Trophoblast cell (in vitro differentiated cells and primary cell): ENCODE measurements at regions not wholly inside any gene's neighbourhood (a gene's known extent, or its start where the extent isn't known, plus 50 kb on each side); places are given as distances from the start of the nearest gene placed in this dataset.

Experiments
- DNase-seq, 2 donors: peaks; one replicate each; pipeline ENCODE4 v3.0.0-alpha.2; 2016
- H2AFZ ChIP-seq: 2 replicates; pipeline ENCODE4 v1.6.1; 2013; ENCODE audit warnings: low read length, moderate library complexity, mild to moderate bottlenecking; ENCODE audit not compliant: insufficient read depth, poor library complexity
- H2AK5ac ChIP-seq: 2 replicates; pipeline ENCODE4 v1.6.1; 2013; ENCODE audit warnings: mild to moderate bottlenecking, low read length
- H2BK120ac ChIP-seq: 2 replicates; pipeline ENCODE4 v1.6.1; 2013; ENCODE audit warnings: low read length, mild to moderate bottlenecking, moderate library complexity; ENCODE audit not compliant: insufficient read depth, poor library complexity
- H2BK12ac ChIP-seq: 2 replicates; pipeline ENCODE4 v1.6.1; 2013; ENCODE audit warnings: mild to moderate bottlenecking, low read length, moderate library complexity
- H2BK5ac ChIP-seq: 2 replicates; pipeline ENCODE4 v1.6.1; 2013; ENCODE audit warnings: low read length, low read depth, moderate library complexity, mild to moderate bottlenecking; ENCODE audit not compliant: poor library complexity
- H3K14ac ChIP-seq: 2 replicates; pipeline ENCODE4 v1.6.1; 2013; ENCODE audit warnings: mild to moderate bottlenecking, low read length
- H3K18ac ChIP-seq: 2 replicates; pipeline ENCODE4 v1.6.1; 2013; ENCODE audit warnings: mild to moderate bottlenecking, low read length
- H3K23ac ChIP-seq: 2 replicates; pipeline ENCODE4 v1.6.1; 2013; ENCODE audit warnings: low read length
- H3K27ac ChIP-seq: 2 replicates; pipeline ENCODE4 v1.5.1; 2013; ENCODE audit warnings: low read depth, mild to moderate bottlenecking, inconsistent platforms, low read length, moderate library complexity
- H3K27me3 ChIP-seq: 2 replicates; pipeline ENCODE4 v1.6.1; 2013; ENCODE audit warnings: inconsistent platforms, mild to moderate bottlenecking, low read length, moderate library complexity; ENCODE audit not compliant: insufficient read depth
- H3K36me3 ChIP-seq, 2 experiments: 1 replicate in 1 of 2; 2 replicates in 1 of 2; pipeline ENCODE4 v1.6.1; 2013; ENCODE audit warnings: low read length in 2 of 2, mild to moderate bottlenecking in 2 of 2, moderate library complexity in 1 of 2; ENCODE audit not compliant: insufficient read depth in 2 of 2, control insufficient read depth in 1 of 2
- H3K4ac ChIP-seq: 2 replicates; pipeline ENCODE4 v1.6.1; 2013; ENCODE audit warnings: low read depth, mild to moderate bottlenecking, low read length, moderate library complexity
- H3K4me1 ChIP-seq, 2 experiments: 1 replicate in 1 of 2; 2 replicates in 1 of 2; pipeline ENCODE4 v1.6.1; 2013; ENCODE audit warnings: low read length in 2 of 2, mild to moderate bottlenecking in 2 of 2, moderate library complexity in 1 of 2; ENCODE audit not compliant: insufficient read depth in 2 of 2, control insufficient read depth in 1 of 2
- H3K4me2 ChIP-seq: 2 replicates; pipeline ENCODE4 v1.6.1; 2013; ENCODE audit warnings: inconsistent platforms, mild to moderate bottlenecking, low read length, moderate library complexity
- H3K4me3 ChIP-seq: 2 replicates; pipeline ENCODE4 v1.5.1; 2013; ENCODE audit warnings: mild to moderate bottlenecking, low read depth, low read length, inconsistent platforms
- H3K79me1 ChIP-seq: one replicate; pipeline ENCODE4 v1.6.1; 2013; ENCODE audit warnings: low read length
- H3K79me2 ChIP-seq: 2 replicates; pipeline ENCODE4 v1.6.1; 2013; ENCODE audit warnings: low read length, mild to moderate bottlenecking; ENCODE audit not compliant: control insufficient read depth, insufficient read depth, poor library complexity
- H3K9ac ChIP-seq: 2 replicates; pipeline ENCODE4 v1.6.1; 2013; ENCODE audit warnings: mild to moderate bottlenecking, low read length
- H3K9me3 ChIP-seq: 2 replicates; pipeline ENCODE4 v1.6.1; 2013; ENCODE audit warnings: low read depth, mild to moderate bottlenecking, control low read depth, inconsistent platforms, low read length; ENCODE audit not compliant: insufficient read depth
- H4K12ac ChIP-seq: 2 replicates; pipeline ENCODE4 v1.6.1; 2013; ENCODE audit warnings: low read depth, mild to moderate bottlenecking, low read length, moderate library complexity
- H4K8ac ChIP-seq: 2 replicates; pipeline ENCODE4 v1.6.1; 2013; ENCODE audit warnings: low read depth, mild to moderate bottlenecking, low read length, moderate library complexity
- H4K91ac ChIP-seq: one replicate; pipeline ENCODE4 v1.6.1; 2013; ENCODE audit warnings: low read depth, mild to moderate bottlenecking, low read length, moderate library complexity
- whole genome bisulfite sequencing: extraction: QIAGEN DNeasy Blood & Tissue Kit; methylation state at CpG from one replicate; pipeline ENCODE4 v1.1.7; 2013; ENCODE audit warnings: missing lambda C conversion rate; ENCODE audit not compliant: insufficient read length, insufficient coverage; ENCODE audit errors: extremely low coverage; 5-methylcytosine and 5-hydroxymethylcytosine counted together

- H3K4me1 ChIP-seq: no peaks in the 10 kb centered on the region
- no peaks in the 10 kb centered on the region for H3K27me3 ChIP-seq
- H3K14ac ChIP-seq: no peak overlapping the region
- no peak overlapping the region for H2BK12ac ChIP-seq
- H3K9me3 ChIP-seq: peaks cover 34% of the 10 kb centered on the region
- WGBS: no CpG with 5 or more reads among the region's 5 CpGs
- no peak overlapping the region for H3K9ac ChIP-seq
- H2BK120ac ChIP-seq: no peak overlapping the region
- H2BK5ac ChIP-seq: no peak overlapping the region
- H4K8ac ChIP-seq: no peak overlapping the region
- no peak overlapping the region for H2AFZ ChIP-seq
- H4K12ac ChIP-seq: no peak overlapping the region
- H3K4me2 ChIP-seq: no peak overlapping the region
- no peak overlapping the region for H3K4me3 ChIP-seq
- H3K4ac ChIP-seq: no peak overlapping the region
- no peak overlapping the region for H3K23ac ChIP-seq
- H2AK5ac ChIP-seq: no peak overlapping the region
- no peak overlapping the region for H3K27ac ChIP-seq
- DNase-seq: no peak
- no peak overlapping the region for H4K91ac ChIP-seq
- H3K79me2 ChIP-seq: no peaks in the 10 kb centered on the region
- no peak overlapping the region for H3K18ac ChIP-seq
- no peaks in the 10 kb centered on the region for H3K36me3 ChIP-seq
- no peaks in the 10 kb centered on the region for H3K79me1 ChIP-seq
These were observed 72.0 kb upstream of the IGLL5 start for GRCh38 chr22:22815397-22816170.

- no peak overlapping the region for H2BK12ac ChIP-seq
- H3K14ac ChIP-seq: no peak overlapping the region
- H3K9me3 ChIP-seq: peaks cover 34% of the 10 kb centered on the region
- no peak overlapping the region for H3K4me2 ChIP-seq
- H3K23ac ChIP-seq: no peak overlapping the region
- H3K4ac ChIP-seq: no peak overlapping the region
- H2AFZ ChIP-seq: no peak overlapping the region
- H3K9ac ChIP-seq: no peak overlapping the region
- H4K12ac ChIP-seq: no peak overlapping the region
- H3K36me3 ChIP-seq: no peaks in the 10 kb centered on the region
- H3K4me1 ChIP-seq: no peaks in the 10 kb centered on the region
- H2AK5ac ChIP-seq: no peak overlapping the region
- H4K91ac ChIP-seq: no peak overlapping the region
- no peaks in the 10 kb centered on the region for H3K27me3 ChIP-seq
- no CpG with 5 or more reads among the region's 6 CpGs for WGBS
- H3K79me2 ChIP-seq: no peaks in the 10 kb centered on the region
- no peaks in the 10 kb centered on the region for H3K79me1 ChIP-seq
- H2BK120ac ChIP-seq: no peak overlapping the region
- no peak for DNase-seq
- H3K18ac ChIP-seq: no peak overlapping the region
- H3K4me3 ChIP-seq: no peak overlapping the region
- H2BK5ac ChIP-seq: no peak overlapping the region
- no peak overlapping the region for H3K27ac ChIP-seq
- H4K8ac ChIP-seq: no peak overlapping the region
These were observed 71.5 kb upstream of the IGLL5 start for GRCh38 chr22:22816171-22816514.

GRCh38 chr22:22816766-22817410 lies 70.7 kb upstream of the IGLL5 start:
- Histone ChIP-seq H3K4me3 (no peak overlapping the region), H4K12ac (no peak overlapping the region), H4K91ac (no peak overlapping the region), H3K4me2 (no peak overlapping the region), H3K79me1 (no peaks in the 10 kb centered on the region), H3K23ac (no peak overlapping the region), H2AFZ (no peak overlapping the region), H3K27me3 (no peaks in the 10 kb centered on the region), H3K4ac (no peak overlapping the region), H3K14ac (no peak overlapping the region), H3K9me3 (peaks cover 37% of the 10 kb centered on the region), H3K36me3 (no peaks in the 10 kb centered on the region), H3K18ac (no peak overlapping the region), H3K27ac (no peak overlapping the region), H2AK5ac (no peak overlapping the region), H4K8ac (no peak overlapping the region), H3K79me2 (no peaks in the 10 kb centered on the region), H3K9ac (no peak overlapping the region), H3K4me1 (no peaks in the 10 kb centered on the region), H2BK5ac (no peak overlapping the region), H2BK12ac (no peak overlapping the region), H2BK120ac (no peak overlapping the region)
- DNase-seq: no peak
- whole genome bisulfite sequencing: no CpG with 5 or more reads among the region's 8 CpGs

- Histone ChIP-seq H2BK12ac (no peak overlapping the region), H3K79me1 (no peaks in the 10 kb centered on the region), H3K4me1 (no peaks in the 10 kb centered on the region), H3K79me2 (no peaks in the 10 kb centered on the region), H4K8ac (no peak overlapping the region), H2AK5ac (no peak overlapping the region), H3K14ac (no peak overlapping the region), H4K12ac (no peak overlapping the region), H3K36me3 (no peaks in the 10 kb centered on the region), H3K27me3 (no peaks in the 10 kb centered on the region), H3K4ac (no peak overlapping the region), H3K9ac (no peak overlapping the region), H2AFZ (no peak overlapping the region), H3K18ac (no peak overlapping the region), H3K27ac (no peak overlapping the region), H3K4me3 (no peak overlapping the region), H3K23ac (no peak overlapping the region), H3K4me2 (no peak overlapping the region), H4K91ac (no peak overlapping the region), H3K9me3 (peaks cover 41% of the 10 kb centered on the region), H2BK120ac (no peak overlapping the region), H2BK5ac (no peak overlapping the region)
- WGBS: no CpG with 5 or more reads among the region's 5 CpGs
- no peak for DNase-seq
These were observed 70.0 kb upstream of the IGLL5 start for GRCh38 chr22:22817468-22818201.
